Calu3 (cell line): ENCODE measurements at regions not wholly inside any gene's neighbourhood (a gene's known extent, or its start where the extent isn't known, plus 50 kb on each side); places are given as distances from the start of the nearest gene placed in this dataset.

Experiments used
- BruUV-seq: library from RNA; stranded (reverse); fragments of 400-500 nt; replicated peaks from 2 replicates; lab custom pipeline; 2021; lab: Mats Ljungman, UMichigan
- CTCF ChIA-PET: fragments of 300-600 bp; sonication (Branson Sonifier 250); formaldehyde crosslinking; loops from one replicate; lab custom pipeline; 2022; ENCODE audit warnings: antibody characterized with exemption; lab: Charles Lee
- DNase-seq: peaks from one replicate; pipeline ENCODE4 v3.0.0; 2022
- H3K27ac Mint-ChIP-seq: one replicate; pipeline ENCODE4 v1.8.0; 2022; ENCODE audit warnings: mixed read lengths; ENCODE audit not compliant: unreplicated experiment
- H3K27me3 Mint-ChIP-seq: one replicate; pipeline ENCODE4 v1.8.0; 2022; ENCODE audit warnings: mixed read lengths; ENCODE audit not compliant: unreplicated experiment
- H3K36me3 Mint-ChIP-seq: one replicate; pipeline ENCODE4 v1.8.0; 2022; ENCODE audit warnings: mild to moderate bottlenecking, moderate library complexity, mixed read lengths; ENCODE audit not compliant: insufficient read depth, unreplicated experiment
- H3K4me1 Mint-ChIP-seq: one replicate; pipeline ENCODE4 v1.8.0; 2022; ENCODE audit warnings: mild to moderate bottlenecking, low read depth, mixed read lengths; ENCODE audit not compliant: unreplicated experiment
- H3K4me3 Mint-ChIP-seq: one replicate; pipeline ENCODE4 v1.8.0; 2022; ENCODE audit warnings: mild to moderate bottlenecking, low read depth, moderate library complexity, mixed read lengths; ENCODE audit not compliant: unreplicated experiment
- H3K9me3 Mint-ChIP-seq: one replicate; pipeline ENCODE4 v1.8.0; 2022; ENCODE audit warnings: low read depth, mixed read lengths; ENCODE audit not compliant: unreplicated experiment
- CTCF ChIP-seq: fragments of 200-600 bp; IDR thresholded peaks from one replicate; pipeline ENCODE4 v1.8.0; 2022; ENCODE audit warnings: antibody characterized with exemption; ENCODE audit not compliant: unreplicated experiment
- intact Hi-C: fragments of 100-400 bp; cut with micrococcal nuclease; formaldehyde crosslinking; loops from one replicate; pipeline ENCODE4 v1.10.0; 2022; ENCODE audit not compliant: unreplicated experiment

GRCh38 chr11:128291007-128291406, 296.4 kb downstream of the ETS1 start:
- Mint-ChIP-seq H3K27ac (no peak overlapping the region), H3K9me3 (no peaks in the 10 kb centered on the region), H3K4me3 (no peak overlapping the region), H3K4me1 (peaks cover 30% of the 10 kb centered on the region), H3K36me3 (no peaks in the 10 kb centered on the region), H3K27me3 (no peaks in the 10 kb centered on the region)
- BruUV-seq = no TSS peak
- no peak for DNase-seq
- CTCF ChIA-PET = interaction anchor here (1.0 to 2.2 kb wide), 5 partner anchors 119 to 341 kb away, joined by 3 to 9 read pairs (median 7); no protein-coding TSS in a partner anchor
- intact Hi-C loops = loop anchor here (2.0 to 10.0 kb wide), 5 partner anchors 80 to 544 kb away; no protein-coding TSS in a partner anchor
- no peak for TF ChIP-seq CTCF

GRCh38 chr11:128290106-128290840, 297.1 kb downstream of the ETS1 start:
- intact Hi-C loops = loop anchor here (1.0 to 10.0 kb wide), 7 partner anchors 79 to 545 kb away; no protein-coding TSS in a partner anchor
- peak overlapping the region; percentile 30 for H3K4me3 Mint-ChIP-seq

GRCh38 chr11:128289048-128289447, 298.3 kb downstream of the ETS1 start:
- no peaks in the 10 kb centered on the region for H3K9me3 Mint-ChIP-seq
- intact Hi-C loops = loop anchor here (10.0 kb wide), 1 partner anchor 254 kb away; no protein-coding TSS in a partner anchor
- DNase-seq = no peak
- H3K36me3 Mint-ChIP-seq = no peaks in the 10 kb centered on the region
- CTCF ChIA-PET = interaction anchor here (0.7 kb wide), 1 partner anchor 381 kb away, joined by 10 read pairs; no protein-coding TSS in a partner anchor
- H3K4me1 Mint-ChIP-seq = peaks cover 22% of the 10 kb centered on the region
- H3K27ac Mint-ChIP-seq = no peak overlapping the region
- no TSS peak for BruUV-seq
- TF ChIP-seq CTCF = no peak
- H3K27me3 Mint-ChIP-seq = no peaks in the 10 kb centered on the region
- no peak overlapping the region for H3K4me3 Mint-ChIP-seq

More at GRCh38 chr11:128290106-128290840, 297.1 kb downstream of the ETS1 start:
- H3K27me3 Mint-ChIP-seq = no peaks in the 10 kb centered on the region
- DNase-seq = peak; percentile 58
- no peaks in the 10 kb centered on the region for H3K36me3 Mint-ChIP-seq
- peak overlapping the region; percentile 82 for H3K27ac Mint-ChIP-seq
- TF ChIP-seq CTCF = peak; percentile 35
- H3K9me3 Mint-ChIP-seq = no peaks in the 10 kb centered on the region
- H3K4me1 Mint-ChIP-seq = peaks cover 30% of the 10 kb centered on the region
- CTCF ChIA-PET = interaction anchor here (0.7 to 2.2 kb wide), 6 partner anchors 84 to 342 kb away, joined by 3 to 9 read pairs (median 5); no protein-coding TSS in a partner anchor
- BruUV-seq = no TSS peak

- no peaks in the 10 kb centered on the region for H3K27me3 Mint-ChIP-seq
- H3K9me3 Mint-ChIP-seq = no peaks in the 10 kb centered on the region
- intact Hi-C loops = loop anchor here (10.0 kb wide), 1 partner anchor 254 kb away; no protein-coding TSS in a partner anchor
- H3K36me3 Mint-ChIP-seq = no peaks in the 10 kb centered on the region
- H3K4me1 Mint-ChIP-seq = peaks cover 22% of the 10 kb centered on the region
- CTCF ChIA-PET = interaction anchor here (0.6 kb wide), 1 partner anchor 344 kb away, joined by 3 read pairs; no protein-coding TSS in a partner anchor
- TF ChIP-seq CTCF = no peak
- DNase-seq = no peak
- no TSS peak for BruUV-seq
- H3K27ac Mint-ChIP-seq = no peak overlapping the region
- no peak overlapping the region for H3K4me3 Mint-ChIP-seq
Observed at GRCh38 chr11:128288368-128288767, 299.0 kb downstream of the ETS1 start.
